PC-9 (cell line): ENCODE measurements at regions not wholly inside any gene's neighbourhood (a gene's known extent, or its start where the extent isn't known, plus 50 kb on each side); places are given as distances from the start of the nearest gene placed in this dataset.

ENCODE experiments used
- BruUV-seq: library from RNA; stranded (reverse); fragments of 400-500 nt; replicated peaks from 2 replicates; lab custom pipeline; 2021; lab: Mats Ljungman, UMichigan
- CTCF ChIA-PET: fragments of 300-600 bp; sonication (Branson Sonifier 250); formaldehyde crosslinking; loops from one replicate; lab custom pipeline; 2022; ENCODE audit warnings: antibody characterized with exemption; lab: Charles Lee
- POLR2A ChIA-PET: fragments of 300-600 bp; sonication (Branson Sonifier 250); formaldehyde crosslinking; loops from one replicate; lab custom pipeline; 2022; ENCODE audit warnings: antibody characterized with exemption; ENCODE audit not compliant: unreplicated experiment; lab: Charles Lee
- DNase-seq, 2 experiments: peaks; one replicate each; pipeline versions ENCODE4 v3.0.0 to v3.0.0-alpha.2; 2015 to 2022; ENCODE audit warnings: mixed read lengths in 1 of 2
- H2AFZ ChIP-seq: fragments of 200-600 bp; sonication (generic); 2 replicates; pipeline ENCODE4 v1.8.1; 2017; ENCODE audit warnings: antibody characterized with exemption
- H3F3A ChIP-seq: fragments of 200-600 bp; sonication (generic); 2 replicates; pipeline ENCODE4 v1.8.1; 2017; ENCODE audit warnings: antibody characterized with exemption, mild to moderate bottlenecking, low read depth; ENCODE audit not compliant: insufficient read depth
- H3K27ac ChIP-seq: fragments of 200-600 bp; sonication (generic); 2 replicates; pipeline ENCODE4 v1.6.1; 2016; ENCODE audit warnings: mixed run types
- H3K27me3 ChIP-seq: fragments of 200-600 bp; sonication (generic); 2 replicates; pipeline ENCODE4 v1.6.1; 2016; ENCODE audit warnings: low read depth, mixed run types; ENCODE audit not compliant: insufficient read depth
- H3K36me3 ChIP-seq: fragments of 200-600 bp; sonication (generic); 2 replicates; pipeline ENCODE4 v1.6.1; 2016; ENCODE audit warnings: low read depth, mixed run types
- H3K4me1 ChIP-seq: fragments of 200-600 bp; sonication (generic); replicated peaks from 2 replicates; pipeline ENCODE4 v1.6.1; 2016; ENCODE audit warnings: mixed run types; ENCODE audit not compliant: insufficient read depth
- H3K4me2 ChIP-seq: fragments of 200-600 bp; sonication (generic); 2 replicates; pipeline ENCODE4 v1.6.1; 2017; ENCODE audit warnings: mixed run types
- H3K4me3 ChIP-seq: fragments of 200-600 bp; sonication (generic); 2 replicates; pipeline ENCODE4 v1.6.1; 2016; ENCODE audit warnings: mixed run types
- H3K79me2 ChIP-seq: fragments of 200-600 bp; sonication (generic); 2 replicates; pipeline ENCODE4 v1.6.1; 2017; ENCODE audit warnings: low read depth, mixed run types
- H3K9me2 ChIP-seq: fragments of 200-600 bp; sonication (generic); 2 replicates; pipeline ENCODE4 v1.8.1; 2017; ENCODE audit warnings: mild to moderate bottlenecking; ENCODE audit not compliant: insufficient read depth
- H3K9me3 ChIP-seq: fragments of 200-600 bp; sonication (generic); 2 replicates; pipeline ENCODE4 v1.8.1; 2016; ENCODE audit warnings: low read depth; ENCODE audit not compliant: insufficient read depth
- H4K20me1 ChIP-seq: fragments of 200-600 bp; sonication (generic); 2 replicates; pipeline ENCODE4 v1.8.1; 2017; ENCODE audit not compliant: insufficient read depth
- CTCF ChIP-seq: fragments of 200-600 bp; sonication (generic); conservative IDR thresholded peaks from 2 replicates; pipeline ENCODE4 v1.6.1; 2017; ENCODE audit warnings: mixed run types, antibody characterized with exemption, mild to moderate bottlenecking, moderate library complexity
- EZH2 ChIP-seq: fragments of 200-600 bp; sonication (generic); IDR thresholded peaks from 2 replicates; pipeline ENCODE4 v1.8.0; 2017; ENCODE audit warnings: antibody characterized with exemption, low read depth
- intact Hi-C: fragments of 100-400 bp; cut with micrococcal nuclease; formaldehyde crosslinking; loops from one replicate; pipeline ENCODE4 v1.10.0; 2022; ENCODE audit not compliant: unreplicated experiment

GRCh38 chr9:95620722-95621121, 104.0 kb upstream of the PTCH1 start:
- Histone ChIP-seq H3K9me2 (no peaks in the 10 kb centered on the region), H3K4me3 (no peak overlapping the region), H3K9me3 (no peaks in the 10 kb centered on the region; the same call in 1 of the 2 replicates), H3K36me3 (no peaks in the 10 kb centered on the region), H4K20me1 (no peaks in the 10 kb centered on the region), H3F3A (no peaks in the 10 kb centered on the region), H2AFZ (no peak overlapping the region), H3K4me1 (no peaks in the 10 kb centered on the region), H3K4me2 (no peak overlapping the region), H3K79me2 (no peaks in the 10 kb centered on the region), H3K27ac (no peak overlapping the region), H3K27me3 (peaks cover 85% of the 10 kb centered on the region)
- intact Hi-C loops, result no loop called here
- no peak for DNase-seq
- BruUV-seq, result no TSS peak
- POLR2A ChIA-PET, result no interaction called here
- TF ChIP-seq EZH2 (no peak), CTCF (no peak)
- CTCF ChIA-PET, result no interaction called here

- Histone ChIP-seq H3K36me3 (no peaks in the 10 kb centered on the region), H3K4me3 (no peak overlapping the region), H3K4me1 (no peaks in the 10 kb centered on the region), H3K27ac (no peak overlapping the region), H3F3A (no peaks in the 10 kb centered on the region), H3K79me2 (no peaks in the 10 kb centered on the region), H3K27me3 (peaks cover 85% of the 10 kb centered on the region), H3K4me2 (no peak overlapping the region), H3K9me2 (no peaks in the 10 kb centered on the region), H4K20me1 (no peaks in the 10 kb centered on the region), H3K9me3 (no peaks in the 10 kb centered on the region; the same call in 1 of the 2 replicates), H2AFZ (no peak overlapping the region)
- intact Hi-C loops, result no loop called here
- no peak for DNase-seq
- no peak for TF ChIP-seq EZH2
- TF ChIP-seq CTCF, result no peak
- no TSS peak for BruUV-seq
- POLR2A ChIA-PET, result no interaction called here
- CTCF ChIA-PET, result no interaction called here
Observed at GRCh38 chr9:95620314-95620713, 103.5 kb upstream of the PTCH1 start.

GRCh38 chr9:95615246-95615645, 98.5 kb upstream of the PTCH1 start:
- H3K9me3 ChIP-seq, result peaks cover 4% of the 10 kb centered on the region; the same call in 1 of the 2 replicates
- H3K4me2 ChIP-seq, result no peak overlapping the region
- no peak for DNase-seq
- no peak overlapping the region for H3K27ac ChIP-seq
- H3K4me1 ChIP-seq, result no peaks in the 10 kb centered on the region
- no peaks in the 10 kb centered on the region for H3K9me2 ChIP-seq
- H3K4me3 ChIP-seq, result no peak overlapping the region
- H4K20me1 ChIP-seq, result no peaks in the 10 kb centered on the region
- no TSS peak for BruUV-seq
- H2AFZ ChIP-seq, result no peak overlapping the region
- H3K27me3 ChIP-seq, result peaks cover 94% of the 10 kb centered on the region
- no peak for TF ChIP-seq CTCF
- no peaks in the 10 kb centered on the region for H3K36me3 ChIP-seq
- no peaks in the 10 kb centered on the region for H3K79me2 ChIP-seq
- POLR2A ChIA-PET, result no interaction called here
- CTCF ChIA-PET, result no interaction called here
- no peaks in the 10 kb centered on the region for H3F3A ChIP-seq
- intact Hi-C loops, result no loop called here
